Chondrocyte (in vitro differentiated cells): ENCODE measurements at regions not wholly inside any gene's neighbourhood (a gene's known extent, or its start where the extent isn't known, plus 50 kb on each side); places are given as distances from the start of the nearest gene placed in this dataset.

Experiments
- DNase-seq: peaks from one replicate; pipeline ENCODE4 v3.0.0; 2021; ENCODE audit warnings: mixed read lengths, low spot score
- H3K27ac Mint-ChIP-seq: one replicate; pipeline ENCODE4 v1.8.0; 2021; ENCODE audit warnings: mild to moderate bottlenecking, moderate library complexity, mixed read lengths; ENCODE audit not compliant: unreplicated experiment
- H3K27me3 Mint-ChIP-seq: 2 replicates; pipeline ENCODE4 v1.8.0; 2021; ENCODE audit warnings: low read depth, mixed read lengths
- H3K36me3 Mint-ChIP-seq: 2 replicates; pipeline ENCODE4 v1.8.0; 2021; ENCODE audit warnings: low read depth, mixed read lengths
- H3K4me1 Mint-ChIP-seq: 2 replicates; pipeline ENCODE4 v1.8.0; 2021; ENCODE audit warnings: low read depth, mild to moderate bottlenecking, mixed read lengths
- H3K4me3 Mint-ChIP-seq: one replicate; pipeline ENCODE4 v1.8.0; 2021; ENCODE audit warnings: mild to moderate bottlenecking, moderate library complexity, mixed read lengths; ENCODE audit not compliant: unreplicated experiment
- H3K9me3 Mint-ChIP-seq: 2 replicates; pipeline ENCODE4 v1.8.0; 2021; ENCODE audit warnings: low read depth, mixed read lengths
- CTCF ChIP-seq: fragments of 200-600 bp; sonication (generic); IDR thresholded peaks from 2 replicates; pipeline ENCODE4 v1.5.0; 2021; ENCODE audit warnings: antibody characterized with exemption, mild to moderate bottlenecking, moderate library complexity

- H3K9me3 Mint-ChIP-seq, result no peaks in the 10 kb centered on the region
- no peaks in the 10 kb centered on the region for H3K4me1 Mint-ChIP-seq
- peaks cover 3% of the 10 kb centered on the region for H3K27me3 Mint-ChIP-seq
- no peak overlapping the region for H3K27ac Mint-ChIP-seq
- DNase-seq, result no peak
- no peaks in the 10 kb centered on the region for H3K36me3 Mint-ChIP-seq
- H3K4me3 Mint-ChIP-seq, result no peak overlapping the region
- no peak for TF ChIP-seq CTCF
Measured at GRCh38 chr2:125168442-125168841, 1143.4 kb downstream of the CNTNAP5 start.

- no peak overlapping the region for H3K27ac Mint-ChIP-seq
- no peak for DNase-seq
- no peak for TF ChIP-seq CTCF
- H3K9me3 Mint-ChIP-seq, result no peaks in the 10 kb centered on the region
- peaks cover 3% of the 10 kb centered on the region for H3K27me3 Mint-ChIP-seq
- H3K36me3 Mint-ChIP-seq, result no peaks in the 10 kb centered on the region
- H3K4me1 Mint-ChIP-seq, result no peaks in the 10 kb centered on the region
- H3K4me3 Mint-ChIP-seq, result no peak overlapping the region
Measured at GRCh38 chr2:125169022-125169763, 1144.1 kb downstream of the CNTNAP5 start.

- no peaks in the 10 kb centered on the region for H3K9me3 Mint-ChIP-seq
- H3K36me3 Mint-ChIP-seq, result no peaks in the 10 kb centered on the region
- no peak overlapping the region for H3K27ac Mint-ChIP-seq
- peaks cover 3% of the 10 kb centered on the region for H3K27me3 Mint-ChIP-seq
- no peak for DNase-seq
- no peak for TF ChIP-seq CTCF
- no peaks in the 10 kb centered on the region for H3K4me1 Mint-ChIP-seq
- no peak overlapping the region for H3K4me3 Mint-ChIP-seq
Measured at GRCh38 chr2:125169764-125170146, 1144.7 kb downstream of the CNTNAP5 start.

- H3K9me3 Mint-ChIP-seq, result peaks cover 5% of the 10 kb centered on the region
- H3K27me3 Mint-ChIP-seq, result peaks cover 3% of the 10 kb centered on the region
- H3K4me3 Mint-ChIP-seq, result no peak overlapping the region
- no peak overlapping the region for H3K27ac Mint-ChIP-seq
- no peaks in the 10 kb centered on the region for H3K36me3 Mint-ChIP-seq
- H3K4me1 Mint-ChIP-seq, result no peaks in the 10 kb centered on the region
- no peak for TF ChIP-seq CTCF
- no peak for DNase-seq
Measured at GRCh38 chr2:125172181-125172580, 1147.1 kb downstream of the CNTNAP5 start.

GRCh38 chr2:125175415-125175814 is 1150.3 kb downstream of the CNTNAP5 start:
- Mint-ChIP-seq H3K27ac (no peak overlapping the region), H3K27me3 (no peaks in the 10 kb centered on the region), H3K4me3 (no peak overlapping the region), H3K9me3 (peaks cover 5% of the 10 kb centered on the region), H3K4me1 (no peaks in the 10 kb centered on the region), H3K36me3 (no peaks in the 10 kb centered on the region)
- no peak for DNase-seq
- TF ChIP-seq CTCF, result no peak
